ENCODE measurements at regions not wholly inside any gene's neighbourhood (a gene's known extent, or its start where the extent isn't known, plus 50 kb on each side); places are given as distances from the start of the nearest gene placed in this dataset.

GRCh38 chr10:33412653-33413361 lies 78.3 kb upstream of the NRP1 start:
- H3K36me3 ChIP-seq (ENCODE audit: control insufficient read depth in 1 of 2, insufficient read depth in 2 of 2, low read depth in 1 of 2, low read length in 2 of 2) = no peaks in the 10 kb centered on the region
- no peak overlapping the region for H2BK15ac ChIP-seq (ENCODE audit: low read depth, poor library complexity, severe bottlenecking)
- 37% methylated on average over 6 of the region's 6 CpGs for WGBS

GRCh38 chr10:33412241-33412640 lies 77.8 kb upstream of the NRP1 start:
- Histone ChIP-seq H3K27ac (ENCODE audit: low read length, poor library complexity, severe bottlenecking) (no peak overlapping the region), H2BK120ac (ENCODE audit: low read depth, low read length) (no peak overlapping the region), H2AK5ac (ENCODE audit: low read length, severe bottlenecking) (no peak overlapping the region), H3K9ac (ENCODE audit: low read length) (peak overlapping the region; percentile 83), H4K91ac (ENCODE audit: low read length) (no peak overlapping the region), H2BK15ac (ENCODE audit: low read depth, poor library complexity, severe bottlenecking) (no peak overlapping the region), H3K9me3 (ENCODE audit: control insufficient read depth, low read length) (no peaks in the 10 kb centered on the region), H2BK12ac (ENCODE audit: low read length in 2 of 2) (no peak overlapping the region), H3K4me1 (ENCODE audit: control insufficient read depth, insufficient read depth, low read depth, low read length) (peaks cover 1% of the 10 kb centered on the region), H3K4me2 (ENCODE audit: low read length, poor library complexity, severe bottlenecking) (no peak overlapping the region), H3K36me3 (ENCODE audit: control insufficient read depth in 1 of 2, insufficient read depth in 2 of 2, low read depth in 1 of 2, low read length in 2 of 2) (no peaks in the 10 kb centered on the region), H2AFZ (ENCODE audit: low read depth, low read length) (no peak overlapping the region), H3K4me3 (ENCODE audit: insufficient read depth in 1 of 2, low read depth in 1 of 2, low read length in 2 of 2) (peak overlapping the region in 1 of 2 experiments; percentile 25), H3K27me3 (ENCODE audit: control insufficient read depth in 1 of 2, insufficient read depth in 1 of 2, low read length in 2 of 2) (no peaks in the 10 kb centered on the region), H3K79me1 (replicated peaks; ENCODE audit: low read length, poor library complexity, severe bottlenecking) (no peaks in the 10 kb centered on the region), H2BK5ac (ENCODE audit: low read depth, low read length, poor library complexity, severe bottlenecking) (no peak overlapping the region), H3K23ac (ENCODE audit: low read length in 2 of 2) (no peak overlapping the region), H3K14ac (ENCODE audit: low read length in 2 of 2) (no peak overlapping the region), H3K4ac (ENCODE audit: low read depth in 1 of 2, low read length in 2 of 2) (no peak overlapping the region), H4K8ac (ENCODE audit: low read length) (no peak overlapping the region), H3K18ac (ENCODE audit: low read depth in 1 of 2, low read length in 2 of 2) (no peak overlapping the region)
- 54% methylated on average over 1 of the region's 1 CpG for WGBS
- peak; percentile 23 for DNase-seq

More at GRCh38 chr10:33412653-33413361, 78.3 kb upstream of the NRP1 start:
- Histone ChIP-seq H3K9ac (ENCODE audit: low read length) (peak overlapping the region; percentile 83), H3K79me1 (replicated peaks; ENCODE audit: low read length, poor library complexity, severe bottlenecking) (no peaks in the 10 kb centered on the region), H3K4me2 (ENCODE audit: low read length, poor library complexity, severe bottlenecking) (no peak overlapping the region), H2BK12ac (ENCODE audit: low read length in 2 of 2) (no peak overlapping the region), H3K27me3 (ENCODE audit: control insufficient read depth in 1 of 2, insufficient read depth in 1 of 2, low read length in 2 of 2) (no peaks in the 10 kb centered on the region), H3K23ac (ENCODE audit: low read length in 2 of 2) (no peak overlapping the region), H3K9me3 (ENCODE audit: control insufficient read depth, low read length) (no peaks in the 10 kb centered on the region), H2BK5ac (ENCODE audit: low read depth, low read length, poor library complexity, severe bottlenecking) (no peak overlapping the region), H4K91ac (ENCODE audit: low read length) (no peak overlapping the region), H3K4me3 (ENCODE audit: insufficient read depth in 1 of 2, low read depth in 1 of 2, low read length in 2 of 2) (peak overlapping the region in 1 of 2 experiments; percentile 35), H2AK5ac (ENCODE audit: low read length, severe bottlenecking) (no peak overlapping the region), H3K27ac (ENCODE audit: low read length, poor library complexity, severe bottlenecking) (peak overlapping the region; percentile 27), H3K14ac (ENCODE audit: low read length in 2 of 2) (no peak overlapping the region), H4K8ac (ENCODE audit: low read length) (no peak overlapping the region), H2BK120ac (ENCODE audit: low read depth, low read length) (no peak overlapping the region), H2AFZ (ENCODE audit: low read depth, low read length) (no peak overlapping the region), H3K18ac (ENCODE audit: low read depth in 1 of 2, low read length in 2 of 2) (no peak overlapping the region), H3K4me1 (ENCODE audit: control insufficient read depth, insufficient read depth, low read depth, low read length) (peaks cover 1% of the 10 kb centered on the region), H3K4ac (ENCODE audit: low read depth in 1 of 2, low read length in 2 of 2) (no peak overlapping the region)
- peak; percentile 80 for DNase-seq

GRCh38 chr10:33410860-33411234 lies 76.4 kb upstream of the NRP1 start:
- H3K27ac ChIP-seq (ENCODE audit: low read length, poor library complexity, severe bottlenecking) = no peak overlapping the region
- no peak overlapping the region for H2BK15ac ChIP-seq (ENCODE audit: low read depth, poor library complexity, severe bottlenecking)
- H3K9ac ChIP-seq (ENCODE audit: low read length) = no peak overlapping the region
- H3K79me1 ChIP-seq (replicated peaks; ENCODE audit: low read length, poor library complexity, severe bottlenecking) = no peaks in the 10 kb centered on the region
- H3K23ac ChIP-seq (ENCODE audit: low read length in 2 of 2) = no peak overlapping the region
- no peak overlapping the region for H3K14ac ChIP-seq (ENCODE audit: low read length in 2 of 2)
- no peak overlapping the region for H2BK12ac ChIP-seq (ENCODE audit: low read length in 2 of 2)
- WGBS = 86% methylated on average over 4 of the region's 4 CpGs
- H2AK5ac ChIP-seq (ENCODE audit: low read length, severe bottlenecking) = no peak overlapping the region
- H3K4ac ChIP-seq (ENCODE audit: low read depth in 1 of 2, low read length in 2 of 2) = no peak overlapping the region
- no peak overlapping the region for H2BK120ac ChIP-seq (ENCODE audit: low read depth, low read length)
- H3K4me1 ChIP-seq (ENCODE audit: control insufficient read depth, insufficient read depth, low read depth, low read length) = peaks cover 1% of the 10 kb centered on the region
- no peak for DNase-seq
- no peak overlapping the region for H4K91ac ChIP-seq (ENCODE audit: low read length)
- no peaks in the 10 kb centered on the region for H3K27me3 ChIP-seq (ENCODE audit: control insufficient read depth in 1 of 2, insufficient read depth in 1 of 2, low read length in 2 of 2)
- no peaks in the 10 kb centered on the region for H3K9me3 ChIP-seq (ENCODE audit: control insufficient read depth, low read length)
- H3K36me3 ChIP-seq (ENCODE audit: control insufficient read depth in 1 of 2, insufficient read depth in 2 of 2, low read depth in 1 of 2, low read length in 2 of 2) = no peaks in the 10 kb centered on the region
- H2AFZ ChIP-seq (ENCODE audit: low read depth, low read length) = no peak overlapping the region
- H3K4me3 ChIP-seq (ENCODE audit: insufficient read depth in 1 of 2, low read depth in 1 of 2, low read length in 2 of 2) = no peak overlapping the region
- no peak overlapping the region for H3K4me2 ChIP-seq (ENCODE audit: low read length, poor library complexity, severe bottlenecking)
- H2BK5ac ChIP-seq (ENCODE audit: low read depth, low read length, poor library complexity, severe bottlenecking) = no peak overlapping the region
- H3K18ac ChIP-seq (ENCODE audit: low read depth in 1 of 2, low read length in 2 of 2) = no peak overlapping the region
- H4K8ac ChIP-seq (ENCODE audit: low read length) = no peak overlapping the region

DNA sequence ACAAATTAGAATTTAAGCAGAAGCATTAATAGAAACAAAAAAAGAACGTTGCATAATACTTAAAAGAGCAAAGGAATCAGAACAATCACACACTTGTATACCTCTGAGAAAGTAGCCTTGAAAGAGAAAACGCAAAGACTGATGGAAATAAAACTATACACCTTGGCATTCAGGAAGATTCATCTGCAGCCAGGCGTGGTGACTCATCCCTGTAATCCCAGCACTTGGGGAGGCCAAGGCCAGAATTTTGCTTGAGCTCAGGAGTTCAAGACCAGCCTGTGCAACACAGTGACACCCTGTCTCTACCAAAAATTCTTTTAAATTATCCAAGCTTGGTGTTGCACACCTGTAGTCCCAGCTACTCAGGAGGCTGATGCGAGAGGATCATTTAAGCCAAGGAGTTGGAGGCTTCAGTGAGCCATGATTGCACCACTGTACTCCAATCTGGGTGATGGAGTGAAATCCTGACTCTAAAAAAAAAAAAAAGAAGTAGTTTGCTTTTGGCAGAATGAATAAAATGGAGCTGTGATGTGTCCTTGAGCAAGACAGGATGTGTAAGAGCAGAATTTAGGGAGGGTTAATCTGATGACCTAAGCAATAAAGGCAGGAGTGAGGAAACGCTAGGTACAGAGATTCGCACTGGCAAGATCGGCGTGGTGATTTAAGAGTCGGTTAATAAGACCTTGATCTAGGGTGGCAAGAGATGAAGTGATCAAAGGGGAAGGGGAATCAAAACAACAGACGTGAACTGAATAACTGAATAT lies 75.8 kb upstream of the NRP1 start:
- Histone ChIP-seq H4K8ac (ENCODE audit: low read length) (no peak overlapping the region), H3K4me1 (ENCODE audit: control insufficient read depth, insufficient read depth, low read depth, low read length) (peaks cover 1% of the 10 kb centered on the region), H3K36me3 (ENCODE audit: control insufficient read depth in 1 of 2, insufficient read depth in 2 of 2, low read depth in 1 of 2, low read length in 2 of 2) (no peaks in the 10 kb centered on the region), H3K4me2 (ENCODE audit: low read length, poor library complexity, severe bottlenecking) (no peak overlapping the region), H3K14ac (ENCODE audit: low read length in 2 of 2) (no peak overlapping the region), H3K4me3 (ENCODE audit: insufficient read depth in 1 of 2, low read depth in 1 of 2, low read length in 2 of 2) (no peak overlapping the region), H2AK5ac (ENCODE audit: low read length, severe bottlenecking) (no peak overlapping the region), H4K91ac (ENCODE audit: low read length) (no peak overlapping the region), H2AFZ (ENCODE audit: low read depth, low read length) (no peak overlapping the region), H2BK12ac (ENCODE audit: low read length in 2 of 2) (no peak overlapping the region), H2BK5ac (ENCODE audit: low read depth, low read length, poor library complexity, severe bottlenecking) (no peak overlapping the region), H2BK15ac (ENCODE audit: low read depth, poor library complexity, severe bottlenecking) (no peak overlapping the region), H3K79me1 (replicated peaks; ENCODE audit: low read length, poor library complexity, severe bottlenecking) (no peaks in the 10 kb centered on the region), H3K27me3 (ENCODE audit: control insufficient read depth in 1 of 2, insufficient read depth in 1 of 2, low read length in 2 of 2) (no peaks in the 10 kb centered on the region), H3K23ac (ENCODE audit: low read length in 2 of 2) (no peak overlapping the region), H3K27ac (ENCODE audit: low read length, poor library complexity, severe bottlenecking) (no peak overlapping the region), H3K9ac (ENCODE audit: low read length) (no peak overlapping the region), H3K18ac (ENCODE audit: low read depth in 1 of 2, low read length in 2 of 2) (no peak overlapping the region), H3K4ac (ENCODE audit: low read depth in 1 of 2, low read length in 2 of 2) (no peak overlapping the region), H3K9me3 (ENCODE audit: control insufficient read depth, low read length) (no peaks in the 10 kb centered on the region), H2BK120ac (ENCODE audit: low read depth, low read length) (no peak overlapping the region)
- WGBS = 70% methylated on average over 10 of the region's 10 CpGs
- no peak for DNase-seq

Data from mesenchymal stem cell (in vitro differentiated cells and primary cell).